Kidney tubule cell (primary cell): ENCODE measurements at regions not wholly inside any gene's neighbourhood (a gene's known extent, or its start where the extent isn't known, plus 50 kb on each side); places are given as distances from the start of the nearest gene placed in this dataset.
"Not testable (repeated sequence)": the region's sequence is repeated elsewhere in the genome, so short reads cannot be mapped to it uniquely, and the experiment has no call there.

Experiments
- DNase-seq: peaks from one replicate; pipeline ENCODE4 v3.0.0-alpha.2; 2018; ENCODE audit warnings: low spot score

- DNase-seq, result not testable (repeated sequence)
These were observed 87.0 kb downstream of the POTEG start for GRCh38 chr14:19347112-19347511.
